Ovary (tissue), 3 donors: ENCODE measurements at regions not wholly inside any gene's neighbourhood (a gene's known extent, or its start where the extent isn't known, plus 50 kb on each side); places are given as distances from the start of the nearest gene placed in this dataset.

Source experiments
- CTCF ChIP-seq, 3 donors: fragments of 450-650 bp in 2 of 3; fragments of 200-600 bp in 1 of 3; IDR thresholded peaks; one replicate each; pipeline versions ENCODE4 v1.5.1 to v1.8.0; 2016 to 2022; ENCODE audit warnings: antibody characterized with exemption in 3 of 3, mild to moderate bottlenecking in 1 of 3
- EP300 ChIP-seq: sonication (generic); formaldehyde crosslinking; IDR thresholded peaks from one replicate; pipeline ENCODE4 v1.6.1; 2017; ENCODE audit warnings: antibody characterized with exemption
- donor health status: DM: no; HTN: no; CAD: no.

- TF ChIP-seq EP300 (no peak), CTCF (IDR thresholded peaks at IDR 0.05) (no peak)
Observed at GRCh38 chr12:124677552-124678356, 110.3 kb upstream of the NCOR2 start.
